ENCODE measurements at regions not wholly inside any gene's neighbourhood (a gene's known extent, or its start where the extent isn't known, plus 50 kb on each side); places are given as distances from the start of the nearest gene placed in this dataset.
"Not testable (repeated sequence)": the region's sequence is repeated elsewhere in the genome, so short reads cannot be mapped to it uniquely, and the experiment has no call there.

GRCh38 chr6:148602136-148602535 is 144.7 kb upstream of the UST start:
- no peak for DNase-seq

GRCh38 chr6:148608199-148608951 is 138.5 kb upstream of the UST start:
- no peak for DNase-seq

GRCh38 chr6:148611213-148611612 is 135.6 kb upstream of the UST start:
- no peak for DNase-seq

GRCh38 chr6:148612043-148612442 is 134.8 kb upstream of the UST start:
- no peak for DNase-seq

GRCh38 chr6:148614602-148615001 is 132.2 kb upstream of the UST start:
- DNase-seq: no peak

- DNase-seq: no peak
Measured at GRCh38 chr6:148616841-148617240, 130.0 kb upstream of the UST start.

GRCh38 chr6:148617530-148617929 is 129.3 kb upstream of the UST start:
- no peak for DNase-seq

GRCh38 chr6:148619891-148620290 is 126.9 kb upstream of the UST start:
- DNase-seq: no peak

- DNase-seq: no peak
Measured at GRCh38 chr6:148620579-148621298, 126.1 kb upstream of the UST start.

GRCh38 chr6:148625609-148626008 is 121.2 kb upstream of the UST start:
- DNase-seq: no peak

GRCh38 chr6:148628251-148628650 is 118.6 kb upstream of the UST start:
- no peak for DNase-seq

GRCh38 chr6:148629181-148629580 is 117.6 kb upstream of the UST start:
- no peak for DNase-seq

- no peak for DNase-seq
Measured at GRCh38 chr6:148629592-148630465, 117.0 kb upstream of the UST start.

- no peak for DNase-seq
Measured at GRCh38 chr6:148635070-148635743, 111.6 kb upstream of the UST start.

GRCh38 chr6:148641836-148642235 is 105.0 kb upstream of the UST start:
- not testable (repeated sequence) for DNase-seq

GRCh38 chr6:148643208-148643607 is 103.6 kb upstream of the UST start:
- not testable (repeated sequence) for DNase-seq

- DNase-seq: not testable (repeated sequence)
Measured at GRCh38 chr6:148645049-148645448, 101.8 kb upstream of the UST start.

- no peak for DNase-seq
Measured at GRCh38 chr6:148648754-148649453, 97.9 kb upstream of the UST start.

- no peak for DNase-seq
Measured at GRCh38 chr6:148649454-148649963, 97.3 kb upstream of the UST start.

GRCh38 chr6:148650941-148651505 is 95.8 kb upstream of the UST start:
- DNase-seq: no peak

- no peak for DNase-seq
Measured at GRCh38 chr6:148652205-148652604, 94.6 kb upstream of the UST start.

Data from CD4-positive, alpha-beta T cell treated with Interleukin-21 for 1 hour (primary cell).